A549 (cell line): ENCODE measurements at regions not wholly inside any gene's neighbourhood (a gene's known extent, or its start where the extent isn't known, plus 50 kb on each side); places are given as distances from the start of the nearest gene placed in this dataset.

ENCODE experiments used
- CBX8 ChIP-seq: fragments of 200-600 bp; sonication (generic); IDR thresholded peaks from 2 replicates; pipeline ENCODE4 v1.6.1; 2016
- CHD2 ChIP-seq: fragments of 150-350 bp; IDR thresholded peaks from 2 replicates; pipeline ENCODE4 v1.6.1; 2014; ENCODE audit warnings: low read length; ENCODE audit not compliant: partially characterized antibody
- NPAS2 ChIP-seq: fragments of 250-450 bp; sonication (Bioruptor Pico); IDR thresholded peaks from 2 replicates; pipeline ENCODE4 v1.8.0; 2022; ENCODE audit warnings: mild to moderate bottlenecking, moderate library complexity, borderline replicate concordance
- RAD21 ChIP-seq, 2 experiments: fragments of >200 bp in 1 of 2; sonication (Bioruptor Twin) in 1 of 2; formaldehyde crosslinking in 1 of 2; IDR thresholded peaks in 1 of 2; conservative IDR thresholded peaks in 1 of 2; 2 replicates in 1 of 2; 3 replicates in 1 of 2; pipeline ENCODE4 v1.6.1; 2012 to 2018; ENCODE audit warnings: inconsistent platforms in 1 of 2
- SREBF2 ChIP-seq: fragments of 450-650 bp; IDR thresholded peaks from 2 replicates; pipeline ENCODE4 v1.6.1; 2014; ENCODE audit warnings: mild to moderate bottlenecking, moderate library complexity
- TF ChIP-seq, protein P1 (sequence below): fragments of >200 bp; sonication (Bioruptor Twin); formaldehyde crosslinking; IDR thresholded peaks from 3 replicates; pipeline ENCODE4 v1.5.1; 2016

DNA sequence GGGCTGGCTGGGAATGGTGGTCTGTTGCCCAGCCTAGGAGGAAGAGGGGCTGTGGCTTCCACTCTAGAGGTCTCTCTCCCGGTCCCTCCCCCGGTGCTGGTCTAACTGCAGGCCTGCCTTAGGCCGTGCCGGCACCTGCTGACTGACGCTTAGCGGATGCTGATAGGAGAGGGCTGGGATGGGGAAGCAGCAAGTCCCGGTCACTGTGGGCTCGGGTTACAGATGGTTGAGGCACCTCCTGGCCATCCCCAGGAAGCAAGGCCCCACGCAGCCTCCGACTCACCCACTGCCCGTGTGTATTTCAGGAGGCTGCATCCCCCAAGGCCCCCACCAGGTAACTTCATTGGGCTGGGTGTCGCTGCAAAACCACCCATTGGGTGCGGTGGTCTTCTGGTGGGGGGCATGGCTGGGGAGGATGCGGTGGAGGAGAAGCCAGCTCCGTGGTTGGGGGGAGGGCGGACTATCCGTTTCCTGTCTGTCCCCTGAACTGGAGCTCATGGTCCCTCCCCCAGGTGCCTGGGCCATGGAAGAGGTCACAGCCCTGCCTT, 278.9 kb downstream of the SEC14L1 start:
- no peak for TF ChIP-seq NPAS2 (CRISPR knock-in tag)
- TF ChIP-seq, protein P1, sequence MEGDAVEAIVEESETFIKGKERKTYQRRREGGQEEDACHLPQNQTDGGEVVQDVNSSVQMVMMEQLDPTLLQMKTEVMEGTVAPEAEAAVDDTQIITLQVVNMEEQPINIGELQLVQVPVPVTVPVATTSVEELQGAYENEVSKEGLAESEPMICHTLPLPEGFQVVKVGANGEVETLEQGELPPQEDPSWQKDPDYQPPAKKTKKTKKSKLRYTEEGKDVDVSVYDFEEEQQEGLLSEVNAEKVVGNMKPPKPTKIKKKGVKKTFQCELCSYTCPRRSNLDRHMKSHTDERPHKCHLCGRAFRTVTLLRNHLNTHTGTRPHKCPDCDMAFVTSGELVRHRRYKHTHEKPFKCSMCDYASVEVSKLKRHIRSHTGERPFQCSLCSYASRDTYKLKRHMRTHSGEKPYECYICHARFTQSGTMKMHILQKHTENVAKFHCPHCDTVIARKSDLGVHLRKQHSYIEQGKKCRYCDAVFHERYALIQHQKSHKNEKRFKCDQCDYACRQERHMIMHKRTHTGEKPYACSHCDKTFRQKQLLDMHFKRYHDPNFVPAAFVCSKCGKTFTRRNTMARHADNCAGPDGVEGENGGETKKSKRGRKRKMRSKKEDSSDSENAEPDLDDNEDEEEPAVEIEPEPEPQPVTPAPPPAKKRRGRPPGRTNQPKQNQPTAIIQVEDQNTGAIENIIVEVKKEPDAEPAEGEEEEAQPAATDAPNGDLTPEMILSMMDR = no peak
- TF ChIP-seq SREBF2 = no peak
- no peak for TF ChIP-seq RAD21 (conservative IDR thresholded peaks at IDR 0.05 in 1 of 2, IDR thresholded peaks at IDR 0.05 in 1 of 2)
- TF ChIP-seq CBX8 = no peak
- TF ChIP-seq CHD2 = no peak
